NT2/D1 (cell line): ENCODE measurements at regions not wholly inside any gene's neighbourhood (a gene's known extent, or its start where the extent isn't known, plus 50 kb on each side); places are given as distances from the start of the nearest gene placed in this dataset.
"Not testable (repeated sequence)": the region's sequence is repeated elsewhere in the genome, so short reads cannot be mapped to it uniquely, and the experiment has no call there.

Experiments used
- DNase-seq: peaks from one replicate; pipeline ENCODE4 v3.0.0-alpha.2; 2011; ENCODE audit warnings: low read depth, low spot score
- H3K27me3 ChIP-seq: 2 replicates; pipeline ENCODE4 v1.6.0; 2011; ENCODE audit warnings: mild to moderate bottlenecking; ENCODE audit not compliant: insufficient read length, insufficient read depth
- H3K36me3 ChIP-seq: 2 replicates; pipeline ENCODE4 v1.6.1; 2011; ENCODE audit warnings: mild to moderate bottlenecking, low read length, mixed read lengths; ENCODE audit not compliant: insufficient read depth, insufficient read length
- H3K4me1 ChIP-seq: 2 replicates; pipeline ENCODE4 v1.5.1; 2011; ENCODE audit not compliant: insufficient read depth, insufficient read length
- H3K4me3 ChIP-seq: 2 replicates; pipeline ENCODE4 v1.5.1; 2011; ENCODE audit warnings: low read depth; ENCODE audit not compliant: insufficient read length
- H3K9ac ChIP-seq: 2 replicates; pipeline ENCODE4 v1.6.0; 2011; ENCODE audit warnings: low read depth; ENCODE audit not compliant: insufficient read length
- H3K9me3 ChIP-seq: 2 replicates; pipeline ENCODE4 v1.5.1; 2011; ENCODE audit warnings: mild to moderate bottlenecking, low read length; ENCODE audit not compliant: insufficient read depth
- SUZ12 ChIP-seq: IDR thresholded peaks from 2 replicates; pipeline ENCODE4 v1.6.1; 2011; ENCODE audit not compliant: insufficient read length, insufficient read depth; ENCODE audit errors: extremely low read depth
- YY1 ChIP-seq: IDR thresholded peaks from 2 replicates; pipeline ENCODE4 v1.6.1; 2011; ENCODE audit not compliant: insufficient read length, insufficient read depth
- ZNF274 ChIP-seq: IDR thresholded peaks from 2 replicates; pipeline ENCODE4 v1.6.1; 2011; ENCODE audit warnings: mild to moderate bottlenecking, low read depth, low read length

GRCh38 chr11:101835506-101836063 is 79.2 kb upstream of the CEP126 start:
- Histone ChIP-seq H3K4me3 (no peak overlapping the region), H3K4me1 (no peaks in the 10 kb centered on the region), H3K27me3 (no peaks in the 10 kb centered on the region), H3K9me3 (no peaks in the 10 kb centered on the region), H3K9ac (no peak overlapping the region), H3K36me3 (no peaks in the 10 kb centered on the region)
- TF ChIP-seq SUZ12 = no peak
- no peak for TF ChIP-seq ZNF274
- no peak for TF ChIP-seq YY1
- DNase-seq = no peak

- H3K36me3 ChIP-seq, H3K27me3 ChIP-seq, H3K4me1 ChIP-seq, H3K4me3 ChIP-seq, H3K9ac ChIP-seq, H3K9me3 ChIP-seq, DNase-seq: not testable (repeated sequence)
Observed at GRCh38 chr11:101830475-101830874, 84.3 kb upstream of the CEP126 start.

- no peaks in the 10 kb centered on the region for H3K9me3 ChIP-seq
- H3K4me3 ChIP-seq = no peak overlapping the region
- no peak for DNase-seq
- H3K27me3 ChIP-seq = no peaks in the 10 kb centered on the region
- H3K4me1 ChIP-seq = no peaks in the 10 kb centered on the region
- no peaks in the 10 kb centered on the region for H3K36me3 ChIP-seq
- H3K9ac ChIP-seq = no peak overlapping the region
- TF ChIP-seq SUZ12 (no peak), YY1 (no peak), ZNF274 (no peak)
Observed at GRCh38 chr11:101825531-101825930, 89.3 kb upstream of the CEP126 start.

GRCh38 chr11:101817581-101817980 is 97.2 kb upstream of the CEP126 start:
- no peak overlapping the region for H3K9ac ChIP-seq
- no peaks in the 10 kb centered on the region for H3K4me1 ChIP-seq
- no peak for DNase-seq
- no peak overlapping the region for H3K4me3 ChIP-seq
- H3K36me3 ChIP-seq = no peaks in the 10 kb centered on the region
- TF ChIP-seq SUZ12 = no peak
- no peak for TF ChIP-seq ZNF274
- TF ChIP-seq YY1 = no peak
- H3K9me3 ChIP-seq = no peaks in the 10 kb centered on the region
- no peaks in the 10 kb centered on the region for H3K27me3 ChIP-seq

GRCh38 chr11:101816613-101817012 is 98.2 kb upstream of the CEP126 start:
- Histone ChIP-seq H3K9ac (no peak overlapping the region), H3K4me3 (no peak overlapping the region)

GRCh38 chr11:101812546-101812945 is 102.3 kb upstream of the CEP126 start:
- no peaks in the 10 kb centered on the region for H3K4me1 ChIP-seq
- DNase-seq = no peak
- no peaks in the 10 kb centered on the region for H3K27me3 ChIP-seq
- no peaks in the 10 kb centered on the region for H3K9me3 ChIP-seq
- H3K9ac ChIP-seq = no peak overlapping the region
- H3K4me3 ChIP-seq = no peak overlapping the region
- no peaks in the 10 kb centered on the region for H3K36me3 ChIP-seq
- no peak for TF ChIP-seq ZNF274
- no peak for TF ChIP-seq YY1
- no peak for TF ChIP-seq SUZ12

More at GRCh38 chr11:101816613-101817012, 98.2 kb upstream of the CEP126 start:
- H3K27me3 ChIP-seq = no peaks in the 10 kb centered on the region
- no peak for DNase-seq
- H3K36me3 ChIP-seq = no peaks in the 10 kb centered on the region
- TF ChIP-seq SUZ12 (no peak), YY1 (no peak), ZNF274 (no peak)
- H3K9me3 ChIP-seq = no peaks in the 10 kb centered on the region
- H3K4me1 ChIP-seq = no peaks in the 10 kb centered on the region

- Histone ChIP-seq H3K9ac (no peak overlapping the region), H3K4me3 (no peak overlapping the region), H3K4me1 (no peaks in the 10 kb centered on the region), H3K36me3 (no peaks in the 10 kb centered on the region), H3K9me3 (no peaks in the 10 kb centered on the region), H3K27me3 (no peaks in the 10 kb centered on the region)
- TF ChIP-seq ZNF274 (no peak), SUZ12 (no peak)
- DNase-seq = no peak
Observed at GRCh38 chr11:101810546-101810945, 104.3 kb upstream of the CEP126 start.

GRCh38 chr11:101807531-101807930 is 107.3 kb upstream of the CEP126 start:
- DNase-seq = no peak
- no peaks in the 10 kb centered on the region for H3K27me3 ChIP-seq
- no peaks in the 10 kb centered on the region for H3K9me3 ChIP-seq
- H3K4me1 ChIP-seq = no peaks in the 10 kb centered on the region
- no peak overlapping the region for H3K4me3 ChIP-seq
- no peak overlapping the region for H3K9ac ChIP-seq
- no peak for TF ChIP-seq SUZ12
- no peak for TF ChIP-seq ZNF274
- TF ChIP-seq YY1 = no peak
- no peaks in the 10 kb centered on the region for H3K36me3 ChIP-seq
